HG02973 (cell line): ENCODE measurements at regions not wholly inside any gene's neighbourhood (a gene's known extent, or its start where the extent isn't known, plus 50 kb on each side); places are given as distances from the start of the nearest gene placed in this dataset.

ENCODE experiments used
- ATAC-seq: cut with Tn5 transposase; IDR thresholded peaks from one replicate; pipeline ENCODE4 v1.9.1; 2021; ENCODE audit warnings: moderate library complexity; ENCODE audit not compliant: unreplicated experiment

GRCh38 chr13:109868578-109869311 lies 82.4 kb upstream of the IRS2 start:
- no peak for ATAC-seq

DNA sequence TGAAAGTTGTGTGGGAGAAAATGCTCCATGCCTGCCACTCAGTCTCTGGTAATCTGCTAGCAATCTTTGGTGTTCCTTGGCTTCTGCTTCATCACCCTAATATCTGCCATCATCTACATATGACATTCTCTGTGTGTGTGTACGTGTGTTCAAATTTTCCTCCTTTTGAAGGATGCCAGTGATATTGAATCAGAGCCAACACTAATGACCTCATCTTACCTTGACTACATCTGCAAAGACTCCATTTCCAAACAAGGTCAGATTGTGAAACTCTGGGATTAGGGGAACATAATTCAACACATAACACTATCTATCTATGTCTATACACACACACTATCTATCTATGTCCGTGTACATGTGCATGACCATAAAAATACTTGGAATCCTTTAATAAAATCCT lies 81.4 kb upstream of the IRS2 start:
- ATAC-seq, result no peak

DNA sequence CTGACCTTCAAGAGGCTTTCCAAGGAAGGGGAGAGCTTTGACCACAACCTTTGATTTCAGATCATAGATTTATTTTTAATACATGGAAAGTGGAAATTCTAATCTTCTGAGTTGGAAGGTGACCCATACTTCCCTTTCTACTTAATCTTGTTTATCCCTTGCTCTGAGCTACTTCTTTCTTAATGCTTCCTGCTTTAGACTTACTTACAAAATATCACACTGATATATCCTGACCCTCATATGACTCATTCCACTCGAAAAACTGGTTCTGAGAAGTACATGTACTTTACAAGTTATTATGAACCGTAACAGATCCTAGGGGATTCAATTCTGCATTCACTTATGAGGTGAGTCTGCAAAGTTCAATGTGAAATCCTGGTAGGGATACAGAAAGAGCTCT lies 76.2 kb upstream of the IRS2 start:
- no peak for ATAC-seq

DNA sequence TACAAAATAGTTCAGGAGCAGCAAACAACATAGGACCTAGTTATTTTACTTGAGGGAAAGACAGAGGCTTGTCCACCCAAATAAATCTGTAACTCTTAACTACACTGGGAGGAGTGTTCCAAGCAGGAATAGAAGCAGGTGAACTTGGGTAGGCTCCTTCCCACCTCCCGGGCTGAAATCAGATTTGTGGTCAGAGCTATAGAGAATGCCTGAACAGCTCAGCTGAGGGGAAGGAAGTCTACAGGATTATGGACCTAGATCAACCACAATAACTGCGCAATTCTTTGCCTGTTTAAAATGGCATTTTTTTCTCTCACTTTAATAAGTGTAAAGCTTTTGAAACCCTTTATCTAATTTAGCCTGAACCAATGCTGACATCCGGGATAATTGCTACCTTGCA lies 73.5 kb upstream of the IRS2 start:
- no peak for ATAC-seq

GRCh38 chr13:109859216-109859835 lies 72.9 kb upstream of the IRS2 start:
- ATAC-seq, result no peak

- ATAC-seq, result no peak
Measured at GRCh38 chr13:109858319-109858718, 71.9 kb upstream of the IRS2 start.

- no peak for ATAC-seq
Measured at GRCh38 chr13:109857803-109858202, 71.4 kb upstream of the IRS2 start.

GRCh38 chr13:109857325-109857724 lies 70.9 kb upstream of the IRS2 start:
- ATAC-seq, result no peak

DNA sequence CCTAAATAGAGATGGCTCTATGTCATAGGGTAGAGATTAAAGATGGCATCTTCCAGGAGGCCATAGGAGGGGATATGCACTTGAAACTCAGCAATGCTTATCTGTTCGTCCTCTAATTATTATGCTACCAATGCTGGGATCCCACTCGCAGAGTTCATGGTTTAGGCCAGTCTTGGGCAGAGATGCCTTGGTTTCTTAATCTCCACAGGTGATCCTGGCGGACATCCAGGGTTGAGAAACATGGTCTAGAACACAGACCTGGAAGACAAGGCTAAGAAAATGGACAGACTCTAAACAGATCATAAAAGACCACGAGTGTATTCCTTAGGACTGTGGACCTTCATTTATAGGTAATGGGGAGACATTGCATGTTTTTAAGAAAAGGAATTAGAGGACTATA lies 70.0 kb upstream of the IRS2 start:
- ATAC-seq, result no peak

- ATAC-seq, result no peak
Measured at GRCh38 chr13:109853153-109853552, 66.8 kb upstream of the IRS2 start.

GRCh38 chr13:109846185-109846584 lies 59.8 kb upstream of the IRS2 start:
- ATAC-seq, result no peak

GRCh38 chr13:109844396-109844795 lies 58.0 kb upstream of the IRS2 start:
- no peak for ATAC-seq

DNA sequence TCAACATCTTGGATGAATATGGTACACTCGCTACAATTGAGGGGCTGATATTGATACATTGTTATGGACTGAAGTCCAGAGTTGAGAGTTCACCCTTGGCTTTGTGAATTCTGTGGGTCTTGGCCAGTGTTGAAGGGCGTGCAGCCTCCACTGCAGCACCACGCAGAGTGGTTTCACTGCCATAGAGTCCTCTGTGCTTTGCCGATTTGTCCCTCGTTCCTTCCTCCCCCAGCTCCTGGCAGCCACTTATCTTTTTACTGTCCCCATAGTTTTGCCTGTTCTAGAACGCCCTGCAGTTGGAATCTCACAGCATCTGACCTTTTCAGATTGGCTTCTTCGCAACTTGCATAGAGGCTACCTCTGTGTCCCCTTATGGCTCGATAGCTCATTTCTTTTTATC lies 57.3 kb upstream of the IRS2 start:
- ATAC-seq, result no peak

- ATAC-seq, result no peak
Measured at GRCh38 chr13:109842212-109842920, 56.0 kb upstream of the IRS2 start.

GRCh38 chr13:109840893-109841287 lies 54.5 kb upstream of the IRS2 start:
- no peak for ATAC-seq

DNA sequence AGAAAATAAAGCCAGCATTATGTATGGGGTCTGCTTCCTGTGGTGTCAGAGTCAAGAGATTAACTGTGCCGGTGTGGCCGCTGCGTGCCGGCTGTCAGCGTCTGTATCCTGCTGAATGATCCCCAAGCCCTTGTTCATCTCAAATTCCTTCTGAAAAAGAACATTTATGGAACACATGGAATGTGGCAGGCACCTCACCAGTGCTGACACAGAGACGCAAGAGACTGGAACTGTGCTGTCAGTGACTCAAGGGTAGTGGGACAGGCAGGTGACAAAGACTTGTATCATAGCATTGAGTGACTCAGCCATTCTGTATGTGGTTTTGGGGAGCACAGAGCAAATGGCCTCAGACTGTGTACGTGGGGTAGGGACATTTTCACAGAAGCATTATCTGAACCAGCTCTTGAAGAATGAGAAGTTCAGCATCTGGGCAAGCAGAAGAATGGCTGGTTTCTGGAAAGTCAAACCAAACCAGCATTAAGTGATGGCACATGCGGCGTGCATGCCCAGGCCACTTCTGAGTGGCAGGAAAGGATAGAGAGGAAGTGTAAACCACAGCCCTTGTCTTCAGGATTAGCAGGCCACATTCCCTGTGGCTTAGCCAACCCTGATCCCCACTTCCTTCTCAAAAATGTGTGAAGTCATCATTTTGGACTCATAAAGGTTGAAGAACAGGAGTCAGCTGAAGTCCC lies 54.0 kb upstream of the IRS2 start:
- no peak for ATAC-seq

DNA sequence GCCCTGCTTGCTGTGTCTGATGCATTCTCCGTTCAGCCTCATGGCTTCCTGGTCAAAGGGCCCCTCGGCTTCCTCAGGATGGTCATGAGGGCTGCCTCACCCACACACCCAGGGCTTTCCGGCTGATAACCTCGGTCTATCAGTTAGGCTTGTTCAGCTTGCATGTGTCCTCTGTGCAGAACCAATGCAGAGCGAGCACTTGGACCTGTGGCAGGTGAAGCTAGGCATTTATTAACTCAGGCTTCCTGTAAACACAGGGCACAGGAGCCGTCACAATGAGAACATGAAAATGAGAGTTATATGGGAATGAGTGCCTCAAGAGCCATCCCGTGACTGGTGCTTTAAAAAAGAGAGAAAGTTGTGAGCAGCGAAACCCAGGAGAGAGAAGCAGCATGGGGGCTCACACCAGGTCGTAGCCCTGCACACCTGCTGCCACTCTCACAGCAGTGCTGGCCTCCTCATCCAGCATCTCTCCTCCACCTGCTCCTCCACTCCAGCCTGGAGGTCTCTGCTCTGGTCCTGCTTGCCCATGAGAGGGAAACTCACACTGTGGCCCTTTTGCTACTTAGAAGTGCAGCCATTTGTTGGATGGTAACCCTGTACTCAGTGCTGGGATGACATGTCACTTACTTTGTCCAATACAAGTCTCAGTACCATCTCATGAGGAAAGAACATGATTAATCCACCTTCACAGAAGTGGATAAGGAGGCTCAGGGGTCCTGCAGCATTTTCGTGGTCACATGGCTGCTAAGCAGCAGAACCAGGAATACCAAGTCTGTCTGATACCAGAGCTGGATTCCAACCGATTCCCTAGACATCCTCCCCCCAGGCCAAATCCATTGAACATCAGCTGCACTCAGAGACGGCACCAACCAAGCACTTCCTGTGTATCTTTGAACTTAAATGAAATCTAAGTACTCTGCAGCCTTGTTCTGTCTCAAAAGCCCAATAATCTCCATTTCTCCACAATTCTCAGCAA lies 50.5 kb upstream of the IRS2 start:
- peak; percentile 65 for ATAC-seq
